ENCODE measurements at regions not wholly inside any gene's neighbourhood (a gene's known extent, or its start where the extent isn't known, plus 50 kb on each side); places are given as distances from the start of the nearest gene placed in this dataset.
"Not testable (repeated sequence)": the region's sequence is repeated elsewhere in the genome, so short reads cannot be mapped to it uniquely, and the experiment has no call there.

- Mint-ChIP-seq H3K27me3 (ENCODE audit: low read depth) (peaks cover 6% of the 10 kb centered on the region), H3K36me3 (no peaks in the 10 kb centered on the region), H3K9me3 (no peaks in the 10 kb centered on the region), H3K4me3 (no peak overlapping the region), H3K4me1 (peaks cover 12% of the 10 kb centered on the region), H3K27ac (no peak overlapping the region)
- no peak for DNase-seq (ENCODE audit: low spot score in 2 of 2, unreplicated experiment in 2 of 2)
- no peak for TF ChIP-seq CTCF (IDR thresholded peaks at IDR 0.05; ENCODE audit: unreplicated experiment)
Measured at GRCh38 chr11:13216019-13216710, 61.4 kb upstream of the BMAL1 start.

- H3K9me3 Mint-ChIP-seq: no peaks in the 10 kb centered on the region
- peaks cover 14% of the 10 kb centered on the region for H3K4me1 Mint-ChIP-seq
- H3K4me3 Mint-ChIP-seq: no peak overlapping the region
- TF ChIP-seq CTCF (IDR thresholded peaks at IDR 0.05; ENCODE audit: unreplicated experiment): no peak
- H3K36me3 Mint-ChIP-seq: no peaks in the 10 kb centered on the region
- no peak overlapping the region for H3K27ac Mint-ChIP-seq
- H3K27me3 Mint-ChIP-seq (ENCODE audit: low read depth): peaks cover 6% of the 10 kb centered on the region
- DNase-seq (ENCODE audit: low spot score in 2 of 2, unreplicated experiment in 2 of 2): no peak
Measured at GRCh38 chr11:13216711-13217075, 60.9 kb upstream of the BMAL1 start.

GRCh38 chr11:13218685-13219084 lies 58.9 kb upstream of the BMAL1 start:
- peaks cover 23% of the 10 kb centered on the region for H3K4me1 Mint-ChIP-seq

GRCh38 chr11:13220148-13220547 lies 57.4 kb upstream of the BMAL1 start:
- DNase-seq (ENCODE audit: low spot score in 2 of 2, unreplicated experiment in 2 of 2): no peak
- no peak for TF ChIP-seq CTCF (IDR thresholded peaks at IDR 0.05; ENCODE audit: unreplicated experiment)
- Mint-ChIP-seq H3K27ac (no peak overlapping the region), H3K4me1 (peaks cover 23% of the 10 kb centered on the region), H3K4me3 (no peak overlapping the region), H3K27me3 (ENCODE audit: low read depth) (peaks cover 5% of the 10 kb centered on the region), H3K9me3 (no peaks in the 10 kb centered on the region), H3K36me3 (no peaks in the 10 kb centered on the region)

More at GRCh38 chr11:13218685-13219084, 58.9 kb upstream of the BMAL1 start:
- H3K9me3 Mint-ChIP-seq; H3K27me3 Mint-ChIP-seq (ENCODE audit: low read depth); H3K36me3 Mint-ChIP-seq; H3K4me3 Mint-ChIP-seq; DNase-seq (ENCODE audit: low spot score in 2 of 2, unreplicated experiment in 2 of 2); H3K27ac Mint-ChIP-seq: not testable (repeated sequence)

- TF ChIP-seq CTCF (IDR thresholded peaks at IDR 0.05; ENCODE audit: unreplicated experiment): no peak
- peaks cover under 1% of the 10 kb centered on the region for H3K27me3 Mint-ChIP-seq (ENCODE audit: low read depth)
- H3K4me3 Mint-ChIP-seq: no peak overlapping the region
- DNase-seq (ENCODE audit: low spot score in 2 of 2, unreplicated experiment in 2 of 2): no peak
- no peaks in the 10 kb centered on the region for H3K9me3 Mint-ChIP-seq
- H3K36me3 Mint-ChIP-seq: no peaks in the 10 kb centered on the region
- no peak overlapping the region for H3K27ac Mint-ChIP-seq
- peaks cover 20% of the 10 kb centered on the region for H3K4me1 Mint-ChIP-seq
Measured at GRCh38 chr11:13221722-13222121, 55.9 kb upstream of the BMAL1 start.

GRCh38 chr11:13222285-13222684 lies 55.3 kb upstream of the BMAL1 start:
- H3K4me3 Mint-ChIP-seq: no peak overlapping the region
- no peak for DNase-seq (ENCODE audit: low spot score in 2 of 2, unreplicated experiment in 2 of 2)
- no peak overlapping the region for H3K27ac Mint-ChIP-seq
- H3K9me3 Mint-ChIP-seq: no peaks in the 10 kb centered on the region
- H3K36me3 Mint-ChIP-seq: no peaks in the 10 kb centered on the region
- TF ChIP-seq CTCF (IDR thresholded peaks at IDR 0.05; ENCODE audit: unreplicated experiment): no peak
- H3K27me3 Mint-ChIP-seq (ENCODE audit: low read depth): peaks cover 2% of the 10 kb centered on the region
- peaks cover 20% of the 10 kb centered on the region for H3K4me1 Mint-ChIP-seq

Data from mesothelial cell of epicardium (in vitro differentiated cells).